ENCODE measurements at regions not wholly inside any gene's neighbourhood (a gene's known extent, or its start where the extent isn't known, plus 50 kb on each side); places are given as distances from the start of the nearest gene placed in this dataset.
A peak's percentile ranks its signal among the peaks of the same experiment; 100 is the strongest.
"Not testable (repeated sequence)": the region's sequence is repeated elsewhere in the genome, so short reads cannot be mapped to it uniquely, and the experiment has no call there.

DNA sequence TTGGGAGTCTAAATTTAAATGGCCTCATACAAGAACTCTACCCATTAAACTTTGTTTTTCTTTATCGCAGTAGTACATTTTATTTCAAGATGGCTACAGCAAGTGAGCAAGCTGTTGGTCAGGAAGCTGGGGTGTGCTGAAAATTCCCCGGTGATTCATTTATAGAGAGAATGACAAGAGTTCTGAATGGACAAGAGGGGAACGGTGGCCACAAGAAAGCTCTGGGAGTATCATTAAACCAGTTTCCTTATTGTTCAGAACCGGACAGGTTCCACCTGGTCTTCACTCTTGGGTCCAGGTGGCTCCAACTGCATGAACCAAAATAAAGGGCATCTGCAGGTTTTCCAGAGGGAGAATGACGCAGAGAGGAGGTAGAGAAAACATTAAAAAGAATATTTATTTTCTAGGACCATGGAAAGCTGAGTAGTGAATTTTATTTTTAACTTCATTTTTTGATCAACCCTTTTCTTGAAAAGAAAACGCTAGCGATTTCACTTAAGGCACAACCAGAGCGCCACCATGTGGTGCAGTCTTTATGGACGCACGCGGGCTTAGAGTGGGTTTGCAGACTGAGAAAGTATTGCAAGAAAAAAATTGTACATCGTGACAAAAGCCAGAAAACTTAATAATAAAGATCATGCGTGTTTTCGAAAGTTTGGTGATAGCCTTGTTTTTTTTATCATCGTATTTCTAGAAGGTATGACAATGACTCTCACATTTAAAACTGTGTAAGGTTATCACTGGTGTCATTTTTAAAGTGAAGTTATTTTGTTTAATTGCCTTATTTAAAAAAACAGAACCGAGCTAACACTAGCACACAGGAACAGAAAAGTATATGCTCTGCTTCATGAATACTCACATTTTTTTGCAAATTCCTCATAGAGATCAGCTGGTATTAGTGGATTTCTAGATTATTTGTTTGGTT, 97.9 kb upstream of the NOL4 start:
- TF ChIP-seq, protein P1, sequence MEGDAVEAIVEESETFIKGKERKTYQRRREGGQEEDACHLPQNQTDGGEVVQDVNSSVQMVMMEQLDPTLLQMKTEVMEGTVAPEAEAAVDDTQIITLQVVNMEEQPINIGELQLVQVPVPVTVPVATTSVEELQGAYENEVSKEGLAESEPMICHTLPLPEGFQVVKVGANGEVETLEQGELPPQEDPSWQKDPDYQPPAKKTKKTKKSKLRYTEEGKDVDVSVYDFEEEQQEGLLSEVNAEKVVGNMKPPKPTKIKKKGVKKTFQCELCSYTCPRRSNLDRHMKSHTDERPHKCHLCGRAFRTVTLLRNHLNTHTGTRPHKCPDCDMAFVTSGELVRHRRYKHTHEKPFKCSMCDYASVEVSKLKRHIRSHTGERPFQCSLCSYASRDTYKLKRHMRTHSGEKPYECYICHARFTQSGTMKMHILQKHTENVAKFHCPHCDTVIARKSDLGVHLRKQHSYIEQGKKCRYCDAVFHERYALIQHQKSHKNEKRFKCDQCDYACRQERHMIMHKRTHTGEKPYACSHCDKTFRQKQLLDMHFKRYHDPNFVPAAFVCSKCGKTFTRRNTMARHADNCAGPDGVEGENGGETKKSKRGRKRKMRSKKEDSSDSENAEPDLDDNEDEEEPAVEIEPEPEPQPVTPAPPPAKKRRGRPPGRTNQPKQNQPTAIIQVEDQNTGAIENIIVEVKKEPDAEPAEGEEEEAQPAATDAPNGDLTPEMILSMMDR (IDR thresholded peaks at IDR 0.05; ENCODE audit: insufficient read depth, low read depth, low read length), result peak; percentile 68
- DNase-seq (ENCODE audit: low read depth), result peak; percentile 60
- no peak overlapping the region for H3K4me3 ChIP-seq (ENCODE audit: low read depth, low read length)

DNA sequence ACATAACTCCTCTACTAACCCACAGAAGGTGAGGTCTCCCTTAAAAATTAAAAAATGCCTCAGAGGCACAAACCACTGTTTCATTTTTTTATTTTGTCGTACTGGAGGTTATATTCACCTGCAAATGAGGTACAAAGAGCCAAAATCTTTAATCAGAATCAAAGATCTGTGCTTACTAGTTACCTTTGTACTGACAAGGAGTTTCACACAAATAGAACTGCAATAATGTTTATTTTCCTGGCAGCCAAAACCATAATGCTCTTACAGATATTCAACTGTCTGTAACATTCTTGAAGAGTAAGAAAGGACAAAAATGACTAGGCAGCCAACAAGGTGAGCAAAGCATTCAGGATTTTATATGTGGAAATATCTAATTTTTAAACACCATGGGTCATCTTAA, 105.1 kb upstream of the NOL4 start:
- TF ChIP-seq, protein P1 (IDR thresholded peaks at IDR 0.05; ENCODE audit: insufficient read depth, low read depth, low read length), result no peak
- no peak for DNase-seq (ENCODE audit: low read depth)
- no peak overlapping the region for H3K4me3 ChIP-seq (ENCODE audit: low read depth, low read length)

DNA sequence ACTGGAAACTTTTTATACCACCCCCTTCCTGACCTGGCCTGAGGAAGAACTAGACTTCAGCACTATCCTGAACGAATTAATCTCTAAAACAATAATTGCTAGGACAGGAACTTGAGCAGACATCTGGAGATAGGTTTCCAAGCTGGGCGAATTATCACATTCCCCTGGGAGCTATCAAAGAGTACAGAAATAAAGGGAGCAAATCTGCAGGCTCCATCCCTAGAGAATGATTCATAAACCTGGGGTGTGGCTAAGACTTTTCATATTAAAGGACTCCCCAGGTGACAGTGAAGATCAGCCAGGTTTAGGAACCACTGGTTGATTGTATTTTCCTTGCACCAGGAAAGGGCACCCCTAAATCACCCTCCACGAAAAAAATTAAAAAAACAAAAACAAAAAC, 105.6 kb upstream of the NOL4 start:
- no peak for DNase-seq (ENCODE audit: low read depth)
- TF ChIP-seq, protein P1 (IDR thresholded peaks at IDR 0.05; ENCODE audit: insufficient read depth, low read depth, low read length), result no peak
- H3K4me3 ChIP-seq (ENCODE audit: low read depth, low read length), result no peak overlapping the region

DNA sequence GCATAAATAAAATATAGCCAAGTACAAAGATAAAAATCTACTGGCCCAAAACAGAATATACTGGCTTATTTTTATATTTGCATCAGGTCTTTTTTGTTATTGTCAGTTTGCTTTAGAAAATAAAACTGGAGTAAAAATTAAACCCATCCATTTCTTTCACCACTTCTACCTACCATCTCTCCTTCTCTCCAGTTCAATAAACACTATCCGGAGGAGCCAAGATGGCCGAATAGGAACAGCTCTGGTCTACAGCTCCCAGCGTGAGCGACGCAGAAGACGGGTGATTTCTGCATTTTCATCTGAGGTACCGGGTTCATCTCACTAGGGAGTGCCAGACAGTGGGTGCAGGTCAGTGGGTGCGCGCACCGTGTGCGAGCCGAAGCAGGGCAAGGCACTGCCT, 106.2 kb upstream of the NOL4 start:
- DNase-seq (ENCODE audit: low read depth); H3K4me3 ChIP-seq (ENCODE audit: low read depth, low read length): not testable (repeated sequence)

DNA sequence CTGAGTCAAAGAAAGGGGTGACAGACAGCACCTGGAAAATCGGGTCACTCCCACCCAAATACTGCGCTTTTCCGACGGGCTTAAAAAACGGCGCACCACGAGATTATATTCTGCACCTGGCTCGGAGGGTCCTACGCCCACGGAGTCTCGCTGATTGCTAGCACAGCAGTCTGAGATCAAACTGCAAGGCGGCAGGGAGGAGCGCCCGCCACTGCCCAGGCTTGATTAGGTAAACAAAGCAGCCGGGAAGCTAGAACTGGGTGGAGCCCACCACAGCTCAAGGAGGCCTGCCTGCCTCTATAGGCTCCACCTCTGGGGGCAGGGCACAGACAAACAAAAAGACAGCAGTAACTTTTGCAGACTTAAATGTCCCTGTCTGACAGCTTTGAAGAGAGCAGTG, 106.6 kb upstream of the NOL4 start:
- not testable (repeated sequence) for H3K4me3 ChIP-seq (ENCODE audit: low read depth, low read length); DNase-seq (ENCODE audit: low read depth)

DNA sequence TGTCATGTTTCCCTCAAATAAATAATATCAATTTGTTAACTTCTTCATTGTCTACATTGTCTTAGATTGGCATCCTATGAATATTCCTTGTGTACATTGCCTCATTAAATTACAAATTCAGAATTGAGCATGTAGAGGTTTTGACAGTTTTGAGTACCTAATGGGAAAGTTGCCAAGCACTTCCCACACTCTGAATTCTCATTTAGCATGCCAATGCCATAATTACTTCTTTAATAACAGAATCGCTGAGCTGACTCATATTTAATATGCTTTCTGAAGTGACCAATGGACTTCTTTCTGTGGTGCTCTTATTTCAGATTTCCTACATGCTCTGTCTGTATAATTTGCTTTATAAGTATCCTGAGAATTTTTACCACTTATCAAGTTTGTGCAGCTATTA, 114.4 kb upstream of the NOL4 start:
- no peak for DNase-seq (ENCODE audit: low read depth)
- no peak overlapping the region for H3K4me3 ChIP-seq (ENCODE audit: low read depth, low read length)
- TF ChIP-seq, protein P1 (IDR thresholded peaks at IDR 0.05; ENCODE audit: insufficient read depth, low read depth, low read length), result no peak

DNA sequence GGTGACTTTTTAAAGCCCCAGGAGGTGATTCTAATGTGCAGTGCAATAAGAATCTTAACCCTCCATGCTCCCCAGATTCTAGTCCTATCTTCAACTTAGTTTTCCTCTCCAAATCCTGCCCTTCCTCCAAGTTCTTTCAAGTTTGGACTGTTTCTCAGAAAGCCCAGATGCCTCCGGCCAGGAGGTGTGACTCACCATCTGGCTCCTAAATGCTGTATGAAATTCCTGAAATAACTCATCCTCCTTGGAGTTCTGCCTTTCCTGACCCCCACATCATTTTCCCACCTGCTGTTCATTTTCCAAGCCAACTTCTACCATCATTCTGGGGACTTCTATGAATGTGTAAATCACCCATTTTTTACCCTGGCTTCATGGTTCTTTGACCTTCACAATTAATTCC, 118.2 kb upstream of the NOL4 start:
- TF ChIP-seq, protein P1 (IDR thresholded peaks at IDR 0.05; ENCODE audit: insufficient read depth, low read depth, low read length), result no peak
- DNase-seq (ENCODE audit: low read depth), result peak; percentile 24
- no peak overlapping the region for H3K4me3 ChIP-seq (ENCODE audit: low read depth, low read length)

DNA sequence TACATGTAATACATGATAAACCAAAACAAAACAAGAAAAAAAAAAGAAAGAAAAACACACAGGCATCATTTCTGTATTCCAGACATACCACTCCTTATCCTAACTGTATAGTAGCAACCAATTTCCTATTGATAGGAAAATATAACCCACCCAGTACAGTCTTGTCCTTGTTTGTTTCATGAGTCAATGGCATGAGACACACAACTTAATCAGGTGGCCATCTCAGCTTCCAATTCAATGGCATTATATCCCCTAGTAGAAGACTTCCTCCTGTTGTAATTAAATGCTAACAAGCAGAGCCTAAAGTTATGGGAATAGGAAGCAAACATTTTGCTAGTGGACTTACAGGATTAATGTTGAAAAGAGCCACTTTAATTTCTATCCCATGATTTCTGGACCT, 121.0 kb upstream of the NOL4 start:
- TF ChIP-seq, protein P1 (IDR thresholded peaks at IDR 0.05; ENCODE audit: insufficient read depth, low read depth, low read length), result no peak
- H3K4me3 ChIP-seq (ENCODE audit: low read depth, low read length), result no peak overlapping the region
- no peak for DNase-seq (ENCODE audit: low read depth)
